ENCODE measurements at regions not wholly inside any gene's neighbourhood (a gene's known extent, or its start where the extent isn't known, plus 50 kb on each side); places are given as distances from the start of the nearest gene placed in this dataset.

- Histone ChIP-seq H3K27ac (replicated peaks) (no peak overlapping the region), H3K27me3 (ENCODE audit: insufficient read depth, poor library complexity, severe bottlenecking) (no peaks in the 10 kb centered on the region), H3K4me3 (replicated peaks; ENCODE audit: insufficient read depth, low read length) (no peak overlapping the region)
- no peak for DNase-seq (ENCODE audit: low read depth in 1 of 2, low spot score in 1 of 2)
- no peak for TF ChIP-seq CTCF (IDR thresholded peaks at IDR 0.05; ENCODE audit: insufficient read depth, low read length)
- no peak for TF ChIP-seq GABPA (IDR thresholded peaks at IDR 0.05; ENCODE audit: low read depth)
- TF ChIP-seq POLR2AphosphoS5 (IDR thresholded peaks at IDR 0.05; ENCODE audit: low read depth) = no peak
- TF ChIP-seq, protein P1, sequence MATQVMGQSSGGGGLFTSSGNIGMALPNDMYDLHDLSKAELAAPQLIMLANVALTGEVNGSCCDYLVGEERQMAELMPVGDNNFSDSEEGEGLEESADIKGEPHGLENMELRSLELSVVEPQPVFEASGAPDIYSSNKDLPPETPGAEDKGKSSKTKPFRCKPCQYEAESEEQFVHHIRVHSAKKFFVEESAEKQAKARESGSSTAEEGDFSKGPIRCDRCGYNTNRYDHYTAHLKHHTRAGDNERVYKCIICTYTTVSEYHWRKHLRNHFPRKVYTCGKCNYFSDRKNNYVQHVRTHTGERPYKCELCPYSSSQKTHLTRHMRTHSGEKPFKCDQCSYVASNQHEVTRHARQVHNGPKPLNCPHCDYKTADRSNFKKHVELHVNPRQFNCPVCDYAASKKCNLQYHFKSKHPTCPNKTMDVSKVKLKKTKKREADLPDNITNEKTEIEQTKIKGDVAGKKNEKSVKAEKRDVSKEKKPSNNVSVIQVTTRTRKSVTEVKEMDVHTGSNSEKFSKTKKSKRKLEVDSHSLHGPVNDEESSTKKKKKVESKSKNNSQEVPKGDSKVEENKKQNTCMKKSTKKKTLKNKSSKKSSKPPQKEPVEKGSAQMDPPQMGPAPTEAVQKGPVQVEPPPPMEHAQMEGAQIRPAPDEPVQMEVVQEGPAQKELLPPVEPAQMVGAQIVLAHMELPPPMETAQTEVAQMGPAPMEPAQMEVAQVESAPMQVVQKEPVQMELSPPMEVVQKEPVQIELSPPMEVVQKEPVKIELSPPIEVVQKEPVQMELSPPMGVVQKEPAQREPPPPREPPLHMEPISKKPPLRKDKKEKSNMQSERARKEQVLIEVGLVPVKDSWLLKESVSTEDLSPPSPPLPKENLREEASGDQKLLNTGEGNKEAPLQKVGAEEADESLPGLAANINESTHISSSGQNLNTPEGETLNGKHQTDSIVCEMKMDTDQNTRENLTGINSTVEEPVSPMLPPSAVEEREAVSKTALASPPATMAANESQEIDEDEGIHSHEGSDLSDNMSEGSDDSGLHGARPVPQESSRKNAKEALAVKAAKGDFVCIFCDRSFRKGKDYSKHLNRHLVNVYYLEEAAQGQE (IDR thresholded peaks at IDR 0.05; ENCODE audit: insufficient replicate concordance, low read depth) = no peak
- no peak for TF ChIP-seq SPI1 (IDR thresholded peaks at IDR 0.05; ENCODE audit: borderline replicate concordance, low read depth)
Measured at GRCh38 chrX:68936608-68937007, 107.8 kb downstream of the EFNB1 start.

- Histone ChIP-seq H3K4me3 (replicated peaks; ENCODE audit: insufficient read depth, low read length) (no peak overlapping the region), H3K27me3 (ENCODE audit: insufficient read depth, poor library complexity, severe bottlenecking) (no peaks in the 10 kb centered on the region), H3K27ac (replicated peaks) (no peak overlapping the region)
- TF ChIP-seq SPI1 (IDR thresholded peaks at IDR 0.05; ENCODE audit: borderline replicate concordance, low read depth) = no peak
- no peak for TF ChIP-seq POLR2AphosphoS5 (IDR thresholded peaks at IDR 0.05; ENCODE audit: low read depth)
- TF ChIP-seq GABPA (IDR thresholded peaks at IDR 0.05; ENCODE audit: low read depth) = no peak
- TF ChIP-seq CTCF (IDR thresholded peaks at IDR 0.05; ENCODE audit: insufficient read depth, low read length) = no peak
- TF ChIP-seq, protein P1 (IDR thresholded peaks at IDR 0.05; ENCODE audit: insufficient replicate concordance, low read depth) = no peak
- DNase-seq (ENCODE audit: low read depth in 1 of 2, low spot score in 1 of 2) = no peak
Measured at GRCh38 chrX:68936126-68936525, 107.3 kb downstream of the EFNB1 start.

DNA sequence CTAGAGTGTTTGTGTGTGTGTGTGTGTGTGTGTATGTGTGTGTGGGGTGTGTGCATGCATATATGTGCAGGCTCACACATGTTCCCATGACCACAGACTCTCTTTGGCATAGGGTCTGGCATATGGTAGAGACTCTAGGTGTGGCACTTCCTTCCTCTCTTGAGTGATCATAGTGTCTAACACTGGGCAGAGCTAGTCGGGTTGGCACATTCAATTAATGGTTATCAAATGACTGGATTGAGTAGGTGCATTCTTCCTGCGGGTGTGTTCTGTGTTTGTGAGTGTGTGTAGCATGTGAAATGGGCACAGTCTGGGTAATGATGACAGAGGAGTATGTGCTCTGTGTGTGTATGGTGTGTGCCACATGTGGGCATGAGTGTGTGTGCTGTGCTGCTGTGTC is 106.5 kb downstream of the EFNB1 start:
- Histone ChIP-seq H3K4me3 (replicated peaks; ENCODE audit: insufficient read depth, low read length) (no peak overlapping the region), H3K27me3 (ENCODE audit: insufficient read depth, poor library complexity, severe bottlenecking) (no peaks in the 10 kb centered on the region), H3K27ac (replicated peaks) (no peak overlapping the region)
- no peak for DNase-seq (ENCODE audit: low read depth in 1 of 2, low spot score in 1 of 2)
- no peak for TF ChIP-seq POLR2AphosphoS5 (IDR thresholded peaks at IDR 0.05; ENCODE audit: low read depth)
- TF ChIP-seq, protein P1 (IDR thresholded peaks at IDR 0.05; ENCODE audit: insufficient replicate concordance, low read depth) = no peak
- TF ChIP-seq GABPA (IDR thresholded peaks at IDR 0.05; ENCODE audit: low read depth) = no peak
- TF ChIP-seq CTCF (IDR thresholded peaks at IDR 0.05; ENCODE audit: insufficient read depth, low read length) = no peak
- no peak for TF ChIP-seq SPI1 (IDR thresholded peaks at IDR 0.05; ENCODE audit: borderline replicate concordance, low read depth)

All from HL-60 (cell line).